HepG2 (cell line): ENCODE measurements at regions not wholly inside any gene's neighbourhood (a gene's known extent, or its start where the extent isn't known, plus 50 kb on each side); places are given as distances from the start of the nearest gene placed in this dataset.

ENCODE experiments used
- ATAC-seq: fragments of 200-7000 bp; cut with Tn5 transposase; 3 replicates; pipeline ENCODE4 v1.9.1; 2020; ENCODE audit warnings: mild to moderate bottlenecking, moderate library complexity
- BruUV-seq: library from RNA; stranded (reverse); fragments of 400-500 nt; replicated peaks from 2 replicates; lab custom pipeline; 2021; lab: Mats Ljungman, UMichigan
- CTCF ChIA-PET: fragments of 300-600 bp; formaldehyde crosslinking; extraction: SDS; loops from one replicate; lab custom pipeline; 2021; ENCODE audit warnings: low total read pairs, inconsistent platforms, low intra/inter-chr PET ratio; lab: Yijun Ruan, JAX
- POLR2A ChIA-PET: fragments of 350-600 bp; sonication (Branson Sonifier 250); formaldehyde crosslinking; loops from one replicate; lab custom pipeline; 2020; ENCODE audit warnings: antibody characterized with exemption, inconsistent platforms; lab: Yijun Ruan, JAX
- DNase-seq: peaks from one replicate; pipeline ENCODE4 v3.0.0-alpha.2; 2015; ENCODE audit warnings: low spot score
- FAIRE-seq: peaks from 3 replicates; lab custom pipeline; 2011; peaks lifted over from hg19 to GRCh38; lab: Jason Lieb, UNC
- H2AFZ ChIP-seq: one replicate; pipeline ENCODE4 v1.6.1; 2011; ENCODE audit warnings: low read length, inconsistent platforms
- H3K27ac ChIP-seq: fragments of 300-600 bp; 3 replicates; pipeline ENCODE4 v1.8.0; 2011; ENCODE audit warnings: mixed run types, mild to moderate bottlenecking, mixed read lengths, low read length, inconsistent platforms; ENCODE audit not compliant: insufficient read depth; ENCODE audit errors: extremely low read length
- H3K27me3 ChIP-seq, 2 experiments: fragments of 200-600 bp in 1 of 2; 2 replicates in 1 of 2; 3 replicates in 1 of 2; pipeline versions ENCODE4 v1.6.0 to v1.8.0; 2011; ENCODE audit warnings: low read length in 2 of 2, mild to moderate bottlenecking in 2 of 2, moderate library complexity in 2 of 2, inconsistent platforms in 1 of 2; ENCODE audit not compliant: insufficient read depth in 2 of 2, control insufficient read depth in 1 of 2
- H3K36me3 ChIP-seq, 2 experiments: fragments of 200-600 bp in 1 of 2; replicated peaks in 1 of 2; 2 replicates in 1 of 2; 3 replicates in 1 of 2; pipeline versions ENCODE4 v1.5.1 to v1.8.0; 2011; ENCODE audit warnings: low read length in 2 of 2, inconsistent platforms in 1 of 2; ENCODE audit not compliant: insufficient read depth in 2 of 2, control insufficient read depth in 1 of 2
- H3K4me1 ChIP-seq: 2 replicates; pipeline ENCODE4 v1.5.1; 2012; ENCODE audit warnings: low read length, inconsistent platforms; ENCODE audit not compliant: insufficient read depth
- H3K4me2 ChIP-seq: 2 replicates; pipeline ENCODE4 v1.6.0; 2011; ENCODE audit warnings: low read depth, low read length, inconsistent platforms
- H3K4me3 ChIP-seq, 3 experiments: fragments of 200-600 bp in 1 of 3; sonication (generic), shearing (Covaris generic) in 1 of 3; replicated peaks in 1 of 3; 2 replicates each; pipeline ENCODE4 v1.5.1; 2011 to 2016; ENCODE audit warnings: low read length in 3 of 3, inconsistent platforms in 2 of 3, low read depth in 2 of 3, mild to moderate bottlenecking in 2 of 3, control low read depth in 1 of 3, mixed read lengths in 1 of 3; ENCODE audit not compliant: insufficient read depth in 1 of 3
- H3K79me2 ChIP-seq: one replicate; pipeline ENCODE4 v1.6.1; 2011; ENCODE audit warnings: low read length, inconsistent platforms; ENCODE audit not compliant: insufficient read depth
- H3K9ac ChIP-seq: 2 replicates; pipeline ENCODE4 v1.6.0; 2011; ENCODE audit warnings: mild to moderate bottlenecking, low read depth, low read length, inconsistent platforms; ENCODE audit not compliant: insufficient read depth
- H3K9me3 ChIP-seq: 2 replicates; pipeline ENCODE4 v1.5.1; 2012; ENCODE audit warnings: mild to moderate bottlenecking, low read length
- H4K20me1 ChIP-seq: 2 replicates; pipeline ENCODE4 v1.6.0; 2011; ENCODE audit warnings: inconsistent platforms, mild to moderate bottlenecking, low read length, moderate library complexity; ENCODE audit not compliant: insufficient read depth
- ATAD3A ChIP-seq: sonication (generic); formaldehyde crosslinking; IDR thresholded peaks from 2 replicates; pipeline ENCODE4 v1.4.0; 2020; ENCODE audit warnings: missing genetic modification reagents
- HNRNPK ChIP-seq: fragments of 200-400 bp; formaldehyde crosslinking; IDR thresholded peaks from 2 replicates; pipeline ENCODE4 v1.6.1; 2018; ENCODE audit warnings: low read length, low read depth, moderate library complexity, mild to moderate bottlenecking; ENCODE audit not compliant: poor library complexity, severe bottlenecking
- KDM1A ChIP-seq: IDR thresholded peaks from 2 replicates; pipeline ENCODE4 v1.6.1; 2016; ENCODE audit warnings: missing compliant biosample characterization
- KDM5A ChIP-seq: fragments of 200-600 bp; sonication (generic); IDR thresholded peaks from 2 replicates; pipeline ENCODE4 v1.7.0; 2018; ENCODE audit warnings: antibody characterized with exemption, mild to moderate bottlenecking, low read length, borderline replicate concordance
- MAFK ChIP-seq, 2 experiments: IDR thresholded peaks in 1 of 2; conservative IDR thresholded peaks in 1 of 2; 2 replicates each; pipeline ENCODE4 v1.6.1; 2011; ENCODE audit warnings: improper control_type of control experiment in 2 of 2, low read length in 2 of 2
- SMAD9 ChIP-seq: sonication (generic); formaldehyde crosslinking; IDR thresholded peaks from 2 replicates; pipeline ENCODE4 v1.5.1; 2020; ENCODE audit warnings: mild to moderate bottlenecking, missing genetic modification reagents
- TCF7L2 ChIP-seq: IDR thresholded peaks from 2 replicates; pipeline ENCODE4 v1.6.1; 2011; ENCODE audit warnings: mild to moderate bottlenecking, low read depth, low read length, moderate library complexity
- TGIF2 ChIP-seq: IDR thresholded peaks from 2 replicates; pipeline ENCODE4 v1.6.1; 2016; ENCODE audit warnings: control low read depth, missing compliant biosample characterization
- ZFY ChIP-seq: sonication (generic); formaldehyde crosslinking; IDR thresholded peaks from 2 replicates; pipeline ENCODE4 v1.4.0; 2020; ENCODE audit warnings: missing genetic modification reagents
- ZNF317 ChIP-seq: sonication (generic); formaldehyde crosslinking; IDR thresholded peaks from 2 replicates; pipeline ENCODE4 v1.5.0; 2020; ENCODE audit warnings: mild to moderate bottlenecking, missing genetic modification reagents
- ZNF510 ChIP-seq: sonication (generic); formaldehyde crosslinking; IDR thresholded peaks from 2 replicates; pipeline ENCODE4 v1.4.0; 2020; ENCODE audit warnings: low read depth, mild to moderate bottlenecking, missing genetic modification reagents
- ZNF550 ChIP-seq: sonication (generic); formaldehyde crosslinking; IDR thresholded peaks from 2 replicates; pipeline ENCODE4 v1.4.0; 2020; ENCODE audit warnings: mild to moderate bottlenecking, missing genetic modification reagents, borderline replicate concordance
- ZNF577 ChIP-seq: sonication (generic); formaldehyde crosslinking; IDR thresholded peaks from 2 replicates; pipeline ENCODE4 v1.4.0; 2020; ENCODE audit warnings: mild to moderate bottlenecking, low read depth, missing genetic modification reagents, borderline replicate concordance
- ZNF615 ChIP-seq: sonication (generic); formaldehyde crosslinking; IDR thresholded peaks from 2 replicates; pipeline ENCODE4 v1.5.0; 2020; ENCODE audit warnings: mild to moderate bottlenecking, missing genetic modification reagents, borderline replicate concordance
- ZNF772 ChIP-seq: sonication (generic); formaldehyde crosslinking; IDR thresholded peaks from 2 replicates; pipeline ENCODE4 v1.5.0; 2020; ENCODE audit warnings: mild to moderate bottlenecking, missing genetic modification reagents
- WGBS: methylation state at CpG from one replicate; pipeline ENCODE4 v1.1.6; 2017; ENCODE audit warnings: low lambda C conversion rate; 5-methylcytosine and 5-hydroxymethylcytosine counted together
- in situ Hi-C: cut with HindIII; loops from 2 replicates; pipeline ENCODE4 v1.10.0; 2017; ENCODE audit warnings: low pct_unique_long_range_greater_than_20kb; ENCODE audit not compliant: extremely low pct_ligation_motif_present
- intact Hi-C: fragments of 100-400 bp; cut with micrococcal nuclease; formaldehyde crosslinking; loops from one replicate; pipeline ENCODE4 v1.10.0; 2022; ENCODE audit not compliant: unreplicated experiment
- TF ChIP-seq, protein P1 (sequence below): IDR thresholded peaks from 2 replicates; pipeline ENCODE4 v1.6.1; 2016; ENCODE audit warnings: low read depth, borderline replicate concordance
- TF ChIP-seq, protein P2 (sequence below): sonication (generic); formaldehyde crosslinking; IDR thresholded peaks from 2 replicates; pipeline ENCODE4 v1.4.0; 2020; ENCODE audit warnings: missing genetic modification reagents, mild to moderate bottlenecking, borderline replicate concordance

DNA sequence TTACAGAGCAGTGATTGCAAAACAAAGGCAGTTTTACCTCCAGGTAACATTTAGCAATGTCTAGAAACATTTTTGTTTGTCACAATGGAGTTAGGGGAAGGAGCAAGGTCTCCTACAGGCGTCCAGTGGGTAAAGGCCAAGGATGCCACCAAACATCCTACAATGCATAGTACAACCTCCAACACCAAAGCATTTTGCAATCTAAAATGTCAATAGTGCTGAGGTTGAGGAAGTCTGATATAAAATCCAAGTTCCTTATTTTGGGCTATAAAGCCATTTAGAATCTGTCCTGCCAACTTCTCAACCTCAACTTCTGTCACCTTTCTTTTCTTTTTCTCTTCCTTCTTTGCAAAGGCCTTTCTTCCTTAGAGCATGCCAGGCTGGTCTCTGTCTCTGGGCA lies 111.2 kb downstream of the FASLG start:
- ChIA-PET POLR2A (no interaction called here), CTCF (no interaction called here)
- H3K79me2 ChIP-seq, result no peaks in the 10 kb centered on the region
- DNase-seq, result no peak
- TF ChIP-seq ZNF317 (no peak), TCF7L2 (no peak), TGIF2 (CRISPR knock-in tag) (no peak), ZNF550 (CRISPR knock-in tag) (no peak), ZNF577 (CRISPR knock-in tag) (no peak), ZNF510 (CRISPR knock-in tag) (no peak), ZNF615 (CRISPR knock-in tag) (no peak)
- TF ChIP-seq, protein P1, sequence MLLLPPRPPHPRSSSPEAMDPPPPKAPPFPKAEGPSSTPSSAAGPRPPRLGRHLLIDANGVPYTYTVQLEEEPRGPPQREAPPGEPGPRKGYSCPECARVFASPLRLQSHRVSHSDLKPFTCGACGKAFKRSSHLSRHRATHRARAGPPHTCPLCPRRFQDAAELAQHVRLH (CRISPR knock-in tag), result no peak
- no peaks in the 10 kb centered on the region for H4K20me1 ChIP-seq
- no peaks in the 10 kb centered on the region; a peak in 1 of 5 replicates for H3K27me3 ChIP-seq
- H3K36me3 ChIP-seq, result no peaks in the 10 kb centered on the region
- no TSS peak for BruUV-seq
- intact Hi-C loops, result no loop called here
- H3K9ac ChIP-seq, result no peak overlapping the region
- H3K4me3 ChIP-seq, result no peak overlapping the region
- in situ Hi-C loops, result no loop called here
- WGBS, result 0% methylated on average over 1 of the region's 1 CpG
- no peak overlapping the region for H3K27ac ChIP-seq
- H3K9me3 ChIP-seq, result no peaks in the 10 kb centered on the region
- H3K4me2 ChIP-seq, result no peak overlapping the region
- ATAC-seq, result no peak
- no peak overlapping the region for H2AFZ ChIP-seq
- FAIRE-seq, result no peak
- no peaks in the 10 kb centered on the region for H3K4me1 ChIP-seq

DNA sequence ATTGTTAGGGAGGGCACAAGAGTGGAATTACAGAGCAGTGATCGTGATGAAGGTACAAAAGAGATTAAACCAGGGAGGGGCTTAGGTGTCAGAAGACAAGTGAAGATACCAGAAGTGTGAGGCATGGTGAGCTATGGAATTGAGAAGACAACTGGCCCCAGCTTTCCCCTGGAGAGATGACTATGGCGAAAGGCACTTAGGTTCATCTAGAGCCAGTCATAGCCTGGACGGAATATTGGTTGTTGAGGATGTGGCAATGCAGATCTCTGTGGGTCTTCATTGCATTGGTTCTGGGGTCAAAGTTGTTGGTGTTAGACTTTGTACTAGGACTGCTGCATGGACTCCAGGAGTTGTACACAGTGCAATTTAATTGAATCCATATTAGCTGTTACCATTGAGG lies 115.7 kb downstream of the FASLG start:
- no TSS peak for BruUV-seq
- WGBS, result 48% methylated on average over 3 of the region's 3 CpGs
- Histone ChIP-seq H3K36me3 (no peaks in the 10 kb centered on the region), H3K9ac (no peak overlapping the region), H2AFZ (no peak overlapping the region), H3K9me3 (no peaks in the 10 kb centered on the region), H4K20me1 (no peaks in the 10 kb centered on the region), H3K4me3 (no peak overlapping the region), H3K4me2 (no peak overlapping the region), H3K4me1 (0 out of 2 replicates have a peak, but pooled peaks cover 6% of the 10 kb centered on the region), H3K79me2 (no peaks in the 10 kb centered on the region), H3K27me3 (no peaks in the 10 kb centered on the region; a peak in 1 of 5 replicates), H3K27ac (no peak overlapping the region)
- POLR2A ChIA-PET, result no interaction called here
- DNase-seq, result no peak
- intact Hi-C loops, result no loop called here
- in situ Hi-C loops, result no loop called here
- CTCF ChIA-PET, result no interaction called here
- FAIRE-seq, result no peak
- ATAC-seq, result no peak
- TF ChIP-seq MAFK (conservative IDR thresholded peaks at IDR 0.05 in 1 of 2, IDR thresholded peaks at IDR 0.05 in 1 of 2; ENCODE audit: low read length in 2 of 2), result no peak
- no peak for TF ChIP-seq KDM5A
- TF ChIP-seq HNRNPK, result no peak
- no peak for TF ChIP-seq ZFY
- TF ChIP-seq ATAD3A (CRISPR knock-in tag), result no peak
- TF ChIP-seq, protein P2, sequence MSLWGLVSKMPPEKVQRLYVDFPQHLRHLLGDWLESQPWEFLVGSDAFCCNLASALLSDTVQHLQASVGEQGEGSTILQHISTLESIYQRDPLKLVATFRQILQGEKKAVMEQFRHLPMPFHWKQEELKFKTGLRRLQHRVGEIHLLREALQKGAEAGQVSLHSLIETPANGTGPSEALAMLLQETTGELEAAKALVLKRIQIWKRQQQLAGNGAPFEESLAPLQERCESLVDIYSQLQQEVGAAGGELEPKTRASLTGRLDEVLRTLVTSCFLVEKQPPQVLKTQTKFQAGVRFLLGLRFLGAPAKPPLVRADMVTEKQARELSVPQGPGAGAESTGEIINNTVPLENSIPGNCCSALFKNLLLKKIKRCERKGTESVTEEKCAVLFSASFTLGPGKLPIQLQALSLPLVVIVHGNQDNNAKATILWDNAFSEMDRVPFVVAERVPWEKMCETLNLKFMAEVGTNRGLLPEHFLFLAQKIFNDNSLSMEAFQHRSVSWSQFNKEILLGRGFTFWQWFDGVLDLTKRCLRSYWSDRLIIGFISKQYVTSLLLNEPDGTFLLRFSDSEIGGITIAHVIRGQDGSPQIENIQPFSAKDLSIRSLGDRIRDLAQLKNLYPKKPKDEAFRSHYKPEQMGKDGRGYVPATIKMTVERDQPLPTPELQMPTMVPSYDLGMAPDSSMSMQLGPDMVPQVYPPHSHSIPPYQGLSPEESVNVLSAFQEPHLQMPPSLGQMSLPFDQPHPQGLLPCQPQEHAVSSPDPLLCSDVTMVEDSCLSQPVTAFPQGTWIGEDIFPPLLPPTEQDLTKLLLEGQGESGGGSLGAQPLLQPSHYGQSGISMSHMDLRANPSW (CRISPR knock-in tag), result no peak
- no peak for TF ChIP-seq SMAD9 (CRISPR knock-in tag)
- no peak for TF ChIP-seq ZNF772
- TF ChIP-seq KDM1A (CRISPR knock-in tag), result no peak
